GM12892 (cell line): ENCODE measurements at regions not wholly inside any gene's neighbourhood (a gene's known extent, or its start where the extent isn't known, plus 50 kb on each side); places are given as distances from the start of the nearest gene placed in this dataset.
"Not testable (repeated sequence)": the region's sequence is repeated elsewhere in the genome, so short reads cannot be mapped to it uniquely, and the experiment has no call there.

Source experiments
- POLR2A ChIP-seq: IDR thresholded peaks from 2 replicates; pipeline ENCODE4 v1.6.1; 2011; ENCODE audit warnings: low read depth, low read length, control low read depth
- POLR2AphosphoS5 ChIP-seq: IDR thresholded peaks from 2 replicates; pipeline ENCODE4 v1.6.1; 2011; ENCODE audit warnings: low read depth, low read length, control low read depth

GRCh38 chr2:111434608-111434939, 313.9 kb downstream of the BCL2L11 start:
- not testable (repeated sequence) for TF ChIP-seq POLR2AphosphoS5, POLR2A
